ENCODE measurements at regions not wholly inside any gene's neighbourhood (a gene's known extent, or its start where the extent isn't known, plus 50 kb on each side); places are given as distances from the start of the nearest gene placed in this dataset.

DNA sequence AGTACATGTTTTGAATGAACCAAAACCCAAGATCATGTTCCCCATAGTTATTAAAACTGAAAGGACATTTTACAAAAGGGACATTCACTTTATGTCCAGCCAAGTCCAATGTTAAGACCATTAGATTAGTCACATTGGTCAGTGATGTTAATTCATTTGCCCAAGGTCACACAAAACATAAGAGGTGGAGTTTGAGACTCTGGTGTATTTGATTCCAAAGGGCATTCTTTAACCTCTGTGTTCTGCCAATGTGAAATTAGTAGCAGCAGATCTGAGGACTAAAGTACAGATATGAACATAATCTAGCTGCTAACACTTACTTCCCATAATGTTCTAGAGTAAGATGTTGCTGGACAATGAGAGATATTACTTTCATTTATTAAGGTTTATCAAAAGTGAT lies 425.6 kb downstream of the TUSC7 start:
- no peaks in the 10 kb centered on the region for H3K27me3 ChIP-seq (ENCODE audit: control insufficient read depth in 1 of 2, insufficient read depth in 2 of 2, low read length in 2 of 2)
- H3K4me1 ChIP-seq (ENCODE audit: control insufficient read depth in 2 of 2, insufficient read depth in 2 of 2, low read length in 1 of 2): no peaks in the 10 kb centered on the region
- no peaks in the 10 kb centered on the region for H3K36me3 ChIP-seq (ENCODE audit: control insufficient read depth in 2 of 2, insufficient read depth in 2 of 2, low read length in 1 of 2)
- H3K27ac ChIP-seq (ENCODE audit: low read depth in 2 of 2, low read length in 1 of 2): no peak overlapping the region
- H3K9me3 ChIP-seq (ENCODE audit: control insufficient read depth in 2 of 2, insufficient read depth in 1 of 2, low read depth in 1 of 2, low read length in 1 of 2): peaks cover 0 to 4% of the 10 kb centered on the region in 2 donors
- H3K4me3 ChIP-seq (ENCODE audit: low read depth in 1 of 2, low read length in 2 of 2): no peak overlapping the region

DNA sequence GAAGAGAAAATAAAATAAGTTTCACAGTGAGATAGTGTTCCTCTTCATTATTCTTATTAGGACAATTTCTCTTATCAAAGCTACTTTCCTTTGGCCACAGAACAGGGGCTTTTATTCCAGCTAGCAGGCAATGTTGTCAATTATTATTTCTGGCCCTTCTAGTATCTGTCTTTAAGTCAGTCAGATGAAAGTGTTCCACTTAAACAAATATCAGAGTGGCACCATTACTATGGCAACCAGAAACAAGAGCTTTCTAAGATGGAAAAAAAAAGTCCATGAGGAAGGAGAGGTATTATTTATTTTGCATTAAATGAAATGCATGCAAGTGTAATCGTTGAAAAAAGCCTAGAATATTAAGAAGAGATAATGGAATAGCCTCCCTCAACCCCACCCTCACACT lies 426.4 kb downstream of the TUSC7 start:
- WGBS, 2 donors: 45 to 52% methylated on average over 1 of the region's 1 CpG
- no peak overlapping the region for H3K27ac ChIP-seq (ENCODE audit: low read depth in 2 of 2, low read length in 1 of 2)
- no peaks in the 10 kb centered on the region for H3K4me1 ChIP-seq (ENCODE audit: control insufficient read depth in 2 of 2, insufficient read depth in 2 of 2, low read length in 1 of 2)

DNA sequence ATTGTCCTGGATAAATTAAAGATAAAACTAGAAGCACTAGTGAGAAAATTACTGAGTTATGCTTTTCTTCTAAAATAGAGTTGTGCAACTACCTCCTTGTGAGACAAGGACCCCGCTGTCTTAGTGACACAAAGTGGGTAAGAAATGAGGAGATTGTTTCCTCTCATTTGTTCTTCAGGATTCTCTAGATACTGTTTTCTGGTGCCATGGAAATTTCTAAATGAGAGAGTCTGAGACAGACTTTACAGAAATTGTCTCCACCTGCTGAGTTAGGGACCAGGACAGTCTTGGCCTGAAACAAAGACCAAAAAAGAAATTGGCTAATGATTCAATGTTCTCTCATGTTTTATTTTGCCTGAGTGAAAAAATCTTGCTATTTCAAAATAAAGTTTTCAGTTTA lies 427.5 kb downstream of the TUSC7 start:
- H3K4me3 ChIP-seq (ENCODE audit: low read depth in 1 of 2, low read length in 2 of 2): no peak overlapping the region
- no peaks in the 10 kb centered on the region for H3K27me3 ChIP-seq (ENCODE audit: control insufficient read depth in 1 of 2, insufficient read depth in 2 of 2, low read length in 2 of 2)
- no peaks in the 10 kb centered on the region for H3K9me3 ChIP-seq (ENCODE audit: control insufficient read depth in 2 of 2, insufficient read depth in 1 of 2, low read depth in 1 of 2, low read length in 1 of 2)
- 96% methylated on average over 1 of the region's 1 CpG for WGBS, 2 donors
- no peaks in the 10 kb centered on the region for H3K36me3 ChIP-seq (ENCODE audit: control insufficient read depth in 2 of 2, insufficient read depth in 2 of 2, low read length in 1 of 2)
- H3K4me1 ChIP-seq (ENCODE audit: control insufficient read depth in 2 of 2, insufficient read depth in 2 of 2, low read length in 1 of 2): no peaks in the 10 kb centered on the region
- H3K27ac ChIP-seq (ENCODE audit: low read depth in 2 of 2, low read length in 1 of 2): no peak overlapping the region

More for the DNA sequence above, 426.4 kb downstream of the TUSC7 start:
- H3K9me3 ChIP-seq (ENCODE audit: control insufficient read depth in 2 of 2, insufficient read depth in 1 of 2, low read depth in 1 of 2, low read length in 1 of 2): peaks cover 0 to 1% of the 10 kb centered on the region in 2 donors
- no peak overlapping the region for H3K4me3 ChIP-seq (ENCODE audit: low read depth in 1 of 2, low read length in 2 of 2)
- no peaks in the 10 kb centered on the region for H3K36me3 ChIP-seq (ENCODE audit: control insufficient read depth in 2 of 2, insufficient read depth in 2 of 2, low read length in 1 of 2)
- no peaks in the 10 kb centered on the region for H3K27me3 ChIP-seq (ENCODE audit: control insufficient read depth in 1 of 2, insufficient read depth in 2 of 2, low read length in 2 of 2)

DNA sequence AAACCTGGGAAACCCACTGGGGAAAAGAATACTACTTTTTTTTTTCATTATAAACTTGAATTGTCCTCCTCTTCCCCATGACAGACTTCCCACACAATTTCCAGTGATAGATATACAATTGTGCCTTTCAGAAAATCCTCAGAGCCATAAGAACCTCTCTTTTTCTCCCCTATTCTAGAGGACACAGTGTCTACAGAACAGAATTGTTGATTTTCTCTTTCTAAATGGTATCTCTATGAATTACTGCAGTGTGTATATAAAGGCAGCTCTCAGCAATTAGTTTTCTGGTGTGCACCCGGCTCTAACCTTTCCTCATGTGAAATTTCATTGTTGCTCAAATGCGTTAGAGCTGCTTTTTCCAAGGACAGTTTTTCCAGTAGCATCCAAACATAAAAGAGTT lies 430.1 kb downstream of the TUSC7 start:
- no peaks in the 10 kb centered on the region for H3K9me3 ChIP-seq (ENCODE audit: control insufficient read depth in 2 of 2, insufficient read depth in 1 of 2, low read depth in 1 of 2, low read length in 1 of 2)
- no peaks in the 10 kb centered on the region for H3K27me3 ChIP-seq (ENCODE audit: control insufficient read depth in 1 of 2, insufficient read depth in 2 of 2, low read length in 2 of 2)
- H3K27ac ChIP-seq (ENCODE audit: low read depth in 2 of 2, low read length in 1 of 2): no peak overlapping the region
- H3K4me1 ChIP-seq (ENCODE audit: control insufficient read depth in 2 of 2, insufficient read depth in 2 of 2, low read length in 1 of 2): no peaks in the 10 kb centered on the region
- WGBS, 2 donors: 85 to 88% methylated on average over 2 of the region's 2 CpGs
- H3K4me3 ChIP-seq (ENCODE audit: low read depth in 1 of 2, low read length in 2 of 2): no peak overlapping the region
- no peaks in the 10 kb centered on the region for H3K36me3 ChIP-seq (ENCODE audit: control insufficient read depth in 2 of 2, insufficient read depth in 2 of 2, low read length in 1 of 2)

DNA sequence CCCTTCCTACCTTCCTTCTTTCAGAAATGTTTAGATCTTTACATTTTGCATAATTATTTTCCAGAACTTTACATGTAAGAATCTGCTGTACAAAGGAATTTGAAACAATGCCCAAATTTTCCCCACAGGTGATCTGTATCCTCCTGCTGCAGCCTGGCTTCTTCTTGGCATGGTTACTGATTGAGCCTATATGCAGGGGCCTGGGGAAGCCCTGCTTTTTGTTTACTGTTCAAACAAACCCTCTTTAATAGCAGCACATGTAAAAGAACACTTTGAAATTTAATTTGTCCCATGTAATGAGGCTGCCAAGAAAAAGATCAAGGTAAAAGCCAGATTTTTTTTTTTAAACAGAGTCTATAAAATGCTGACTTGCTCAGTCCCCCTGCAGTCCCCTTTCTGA lies 432.2 kb downstream of the TUSC7 start:
- H3K27ac ChIP-seq (ENCODE audit: low read depth in 2 of 2, low read length in 1 of 2): no peak overlapping the region
- no peak overlapping the region for H3K4me3 ChIP-seq (ENCODE audit: low read depth in 1 of 2, low read length in 2 of 2)
- no peaks in the 10 kb centered on the region for H3K9me3 ChIP-seq (ENCODE audit: control insufficient read depth in 2 of 2, insufficient read depth in 1 of 2, low read depth in 1 of 2, low read length in 1 of 2)
- no peaks in the 10 kb centered on the region for H3K4me1 ChIP-seq (ENCODE audit: control insufficient read depth in 2 of 2, insufficient read depth in 2 of 2, low read length in 1 of 2)
- no peaks in the 10 kb centered on the region for H3K27me3 ChIP-seq (ENCODE audit: control insufficient read depth in 1 of 2, insufficient read depth in 2 of 2, low read length in 2 of 2)
- H3K36me3 ChIP-seq (ENCODE audit: control insufficient read depth in 2 of 2, insufficient read depth in 2 of 2, low read length in 1 of 2): no peaks in the 10 kb centered on the region

DNA sequence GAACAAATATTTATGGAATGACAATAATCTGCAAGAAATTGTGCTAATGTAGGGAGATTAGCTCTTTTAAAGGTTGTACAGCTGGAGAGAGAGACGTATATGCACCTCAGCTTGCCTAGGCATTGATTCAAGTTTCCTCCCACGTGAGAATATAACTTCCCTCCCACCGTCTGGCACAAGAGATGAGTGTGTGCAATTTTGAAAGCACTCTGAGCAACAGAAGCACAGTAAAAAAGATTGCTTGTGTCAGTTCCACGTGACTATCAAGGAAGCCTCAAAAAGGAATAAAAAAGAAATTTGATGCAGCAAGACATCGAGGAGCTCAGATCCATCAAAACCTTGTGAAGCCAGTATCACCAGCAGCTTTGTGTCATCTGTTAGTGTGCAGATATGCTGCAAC lies 435.3 kb downstream of the TUSC7 start:
- WGBS, 2 donors: 16 to 27% methylated on average over 5 of the region's 5 CpGs
- H3K27ac ChIP-seq (ENCODE audit: low read depth in 2 of 2, low read length in 1 of 2): no peak overlapping the region
- H3K4me3 ChIP-seq (ENCODE audit: low read depth in 1 of 2, low read length in 2 of 2): no peak overlapping the region

DNA sequence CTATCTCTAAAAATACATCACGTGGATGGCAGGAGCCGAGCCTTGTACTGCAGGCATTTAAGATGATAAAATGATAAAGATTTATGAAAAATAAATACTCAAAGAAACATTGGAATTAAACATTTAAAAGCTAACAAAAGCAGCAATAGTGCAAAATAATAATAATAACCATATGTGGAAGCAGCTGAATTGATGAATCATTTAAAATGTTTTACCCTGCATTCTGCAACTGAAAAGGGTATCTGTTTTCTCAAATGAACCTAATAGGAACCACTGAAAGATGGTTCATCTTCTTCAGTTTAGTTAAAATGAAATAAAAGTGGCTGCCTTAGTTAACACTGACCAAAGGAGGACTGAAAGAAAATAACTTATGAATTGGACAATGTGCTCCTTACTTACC lies 436.1 kb downstream of the TUSC7 start:
- H3K9me3 ChIP-seq (ENCODE audit: control insufficient read depth in 2 of 2, insufficient read depth in 1 of 2, low read depth in 1 of 2, low read length in 1 of 2): no peaks in the 10 kb centered on the region
- 55 to 56% methylated on average over 2 of the region's 2 CpGs for WGBS, 2 donors
- H3K4me3 ChIP-seq (ENCODE audit: low read depth in 1 of 2, low read length in 2 of 2): no peak overlapping the region
- no peaks in the 10 kb centered on the region for H3K36me3 ChIP-seq (ENCODE audit: control insufficient read depth in 2 of 2, insufficient read depth in 2 of 2, low read length in 1 of 2)
- no peaks in the 10 kb centered on the region for H3K27me3 ChIP-seq (ENCODE audit: control insufficient read depth in 1 of 2, insufficient read depth in 2 of 2, low read length in 2 of 2)
- H3K4me1 ChIP-seq (ENCODE audit: control insufficient read depth in 2 of 2, insufficient read depth in 2 of 2, low read length in 1 of 2): no peaks in the 10 kb centered on the region
- H3K27ac ChIP-seq (ENCODE audit: low read depth in 2 of 2, low read length in 1 of 2): no peak overlapping the region

More for the DNA sequence above, 435.3 kb downstream of the TUSC7 start:
- H3K36me3 ChIP-seq (ENCODE audit: control insufficient read depth in 2 of 2, insufficient read depth in 2 of 2, low read length in 1 of 2): no peaks in the 10 kb centered on the region
- H3K9me3 ChIP-seq (ENCODE audit: control insufficient read depth in 2 of 2, insufficient read depth in 1 of 2, low read depth in 1 of 2, low read length in 1 of 2): no peaks in the 10 kb centered on the region
- H3K27me3 ChIP-seq (ENCODE audit: control insufficient read depth in 1 of 2, insufficient read depth in 2 of 2, low read length in 2 of 2): no peaks in the 10 kb centered on the region
- no peaks in the 10 kb centered on the region for H3K4me1 ChIP-seq (ENCODE audit: control insufficient read depth in 2 of 2, insufficient read depth in 2 of 2, low read length in 1 of 2)

DNA sequence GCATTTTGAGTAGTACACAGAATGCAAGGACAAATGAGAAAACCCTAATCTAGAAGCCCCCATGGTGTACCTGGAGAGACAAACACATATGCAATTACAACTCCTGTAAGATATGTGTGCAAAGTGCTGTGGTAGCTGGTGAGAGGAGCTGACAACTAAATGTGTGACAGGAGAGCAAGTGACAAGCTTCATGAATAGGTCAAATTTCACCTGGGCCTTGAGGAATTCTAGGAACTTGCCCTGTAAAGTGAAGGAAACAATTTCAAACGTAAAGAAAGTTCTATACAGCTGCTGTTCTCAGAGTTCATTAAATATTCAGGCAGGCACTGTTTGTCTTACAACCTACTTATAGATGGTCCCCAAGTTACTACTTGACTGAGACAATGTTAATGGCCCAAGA lies 437.0 kb downstream of the TUSC7 start:
- Histone ChIP-seq H3K27me3 (ENCODE audit: control insufficient read depth in 1 of 2, insufficient read depth in 2 of 2, low read length in 2 of 2) (no peaks in the 10 kb centered on the region), H3K4me3 (ENCODE audit: low read depth in 1 of 2, low read length in 2 of 2) (no peak overlapping the region), H3K36me3 (ENCODE audit: control insufficient read depth in 2 of 2, insufficient read depth in 2 of 2, low read length in 1 of 2) (no peaks in the 10 kb centered on the region), H3K9me3 (ENCODE audit: control insufficient read depth in 2 of 2, insufficient read depth in 1 of 2, low read depth in 1 of 2, low read length in 1 of 2) (no peaks in the 10 kb centered on the region), H3K27ac (ENCODE audit: low read depth in 2 of 2, low read length in 1 of 2) (no peak overlapping the region), H3K4me1 (ENCODE audit: control insufficient read depth in 2 of 2, insufficient read depth in 2 of 2, low read length in 1 of 2) (no peaks in the 10 kb centered on the region)
- 63 to 70% methylated on average over 1 of the region's 1 CpG for WGBS, 2 donors

DNA sequence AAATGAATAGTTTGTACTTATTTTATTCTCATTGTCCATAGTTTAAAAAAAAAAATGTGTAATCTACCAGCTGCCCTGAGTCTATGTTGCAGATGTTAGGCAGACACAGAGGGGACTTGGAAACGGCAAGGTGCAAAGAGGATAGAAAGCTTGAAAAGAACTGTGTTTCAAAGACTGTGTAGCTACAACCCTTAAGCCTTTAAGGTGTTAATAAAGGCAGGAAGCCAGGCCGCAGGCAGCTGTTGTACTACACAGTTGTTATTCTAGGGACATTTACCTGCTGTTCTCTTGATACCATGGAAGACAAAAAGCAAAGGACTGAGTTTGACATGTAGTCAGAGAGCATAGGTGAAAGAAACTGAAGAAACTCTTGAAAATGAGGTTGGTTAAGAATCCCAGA lies 440.0 kb downstream of the TUSC7 start:
- Histone ChIP-seq H3K4me3 (ENCODE audit: low read depth in 1 of 2, low read length in 2 of 2) (no peak overlapping the region), H3K27ac (ENCODE audit: low read depth in 2 of 2, low read length in 1 of 2) (no peak overlapping the region), H3K36me3 (ENCODE audit: control insufficient read depth in 2 of 2, insufficient read depth in 2 of 2, low read length in 1 of 2) (no peaks in the 10 kb centered on the region), H3K27me3 (ENCODE audit: control insufficient read depth in 1 of 2, insufficient read depth in 2 of 2, low read length in 2 of 2) (no peaks in the 10 kb centered on the region), H3K4me1 (ENCODE audit: control insufficient read depth in 2 of 2, insufficient read depth in 2 of 2, low read length in 1 of 2) (no peaks in the 10 kb centered on the region), H3K9me3 (ENCODE audit: control insufficient read depth in 2 of 2, insufficient read depth in 1 of 2, low read depth in 1 of 2, low read length in 1 of 2) (no peaks in the 10 kb centered on the region)
- 58 to 62% methylated on average over 2 of the region's 2 CpGs for WGBS, 2 donors

DNA sequence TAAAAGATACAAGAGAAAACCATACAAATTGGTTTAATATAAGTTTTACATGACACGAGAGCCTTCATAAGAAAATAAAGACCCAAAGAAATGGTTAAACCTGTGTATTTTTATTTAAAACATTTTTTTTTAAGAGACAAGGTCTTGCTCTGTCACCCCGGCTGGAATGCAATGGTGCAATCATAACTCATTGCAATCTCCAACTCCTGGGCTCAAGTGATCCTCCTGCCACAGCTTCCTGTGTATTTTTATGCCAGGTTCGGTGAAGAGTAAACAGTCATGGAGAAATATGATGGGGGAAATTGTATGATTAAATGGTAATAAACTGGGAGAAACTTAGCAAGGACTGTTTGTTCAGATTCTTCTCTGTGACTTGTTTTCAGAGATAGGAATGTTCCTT lies 441.0 kb downstream of the TUSC7 start:
- no peak overlapping the region for H3K4me3 ChIP-seq (ENCODE audit: low read depth in 1 of 2, low read length in 2 of 2)
- no peaks in the 10 kb centered on the region for H3K27me3 ChIP-seq (ENCODE audit: control insufficient read depth in 1 of 2, insufficient read depth in 2 of 2, low read length in 2 of 2)
- no peak overlapping the region for H3K27ac ChIP-seq (ENCODE audit: low read depth in 2 of 2, low read length in 1 of 2)
- H3K9me3 ChIP-seq (ENCODE audit: control insufficient read depth in 2 of 2, insufficient read depth in 1 of 2, low read depth in 1 of 2, low read length in 1 of 2): no peaks in the 10 kb centered on the region
- H3K36me3 ChIP-seq (ENCODE audit: control insufficient read depth in 2 of 2, insufficient read depth in 2 of 2, low read length in 1 of 2): no peaks in the 10 kb centered on the region
- H3K4me1 ChIP-seq (ENCODE audit: control insufficient read depth in 2 of 2, insufficient read depth in 2 of 2, low read length in 1 of 2): no peaks in the 10 kb centered on the region
- 74 to 84% methylated on average over 3 of the region's 3 CpGs for WGBS, 2 donors

Measured in esophagus (tissue), 2 donors.